Prostate gland (tissue), 2 donors: ENCODE measurements at regions not wholly inside any gene's neighbourhood (a gene's known extent, or its start where the extent isn't known, plus 50 kb on each side); places are given as distances from the start of the nearest gene placed in this dataset.

Experiments used
- POLR2A ChIP-seq: fragments of 450-650 bp; IDR thresholded peaks from one replicate; pipeline ENCODE4 v1.6.1; 2016; ENCODE audit warnings: antibody characterized with exemption, mild to moderate bottlenecking
- TF ChIP-seq, protein P1 (sequence below), 4 experiments: fragments of 200-600 bp in 2 of 4; fragments of 450-650 bp in 2 of 4; sonication (generic) in 2 of 4; IDR thresholded peaks; 1 replicate in 3 of 4; 2 replicates in 1 of 4; pipeline ENCODE4 v1.5.1; 2016 to 2019; ENCODE audit warnings: antibody characterized with exemption in 4 of 4, mild to moderate bottlenecking in 2 of 4, moderate library complexity in 2 of 4

- no peak for TF ChIP-seq POLR2A
- TF ChIP-seq, protein P1, sequence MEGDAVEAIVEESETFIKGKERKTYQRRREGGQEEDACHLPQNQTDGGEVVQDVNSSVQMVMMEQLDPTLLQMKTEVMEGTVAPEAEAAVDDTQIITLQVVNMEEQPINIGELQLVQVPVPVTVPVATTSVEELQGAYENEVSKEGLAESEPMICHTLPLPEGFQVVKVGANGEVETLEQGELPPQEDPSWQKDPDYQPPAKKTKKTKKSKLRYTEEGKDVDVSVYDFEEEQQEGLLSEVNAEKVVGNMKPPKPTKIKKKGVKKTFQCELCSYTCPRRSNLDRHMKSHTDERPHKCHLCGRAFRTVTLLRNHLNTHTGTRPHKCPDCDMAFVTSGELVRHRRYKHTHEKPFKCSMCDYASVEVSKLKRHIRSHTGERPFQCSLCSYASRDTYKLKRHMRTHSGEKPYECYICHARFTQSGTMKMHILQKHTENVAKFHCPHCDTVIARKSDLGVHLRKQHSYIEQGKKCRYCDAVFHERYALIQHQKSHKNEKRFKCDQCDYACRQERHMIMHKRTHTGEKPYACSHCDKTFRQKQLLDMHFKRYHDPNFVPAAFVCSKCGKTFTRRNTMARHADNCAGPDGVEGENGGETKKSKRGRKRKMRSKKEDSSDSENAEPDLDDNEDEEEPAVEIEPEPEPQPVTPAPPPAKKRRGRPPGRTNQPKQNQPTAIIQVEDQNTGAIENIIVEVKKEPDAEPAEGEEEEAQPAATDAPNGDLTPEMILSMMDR (IDR thresholded peaks at IDR 0.05): no peak
Observed at GRCh38 chr12:24278832-24279231, 329.4 kb upstream of the SOX5 start.
